GM18499 (cell line): ENCODE measurements at regions not wholly inside any gene's neighbourhood (a gene's known extent, or its start where the extent isn't known, plus 50 kb on each side); places are given as distances from the start of the nearest gene placed in this dataset.
"Not testable (repeated sequence)": the region's sequence is repeated elsewhere in the genome, so short reads cannot be mapped to it uniquely, and the experiment has no call there.

Source experiments
- ATAC-seq: cut with Tn5 transposase; IDR thresholded peaks from one replicate; pipeline ENCODE4 v1.9.1; 2021; ENCODE audit warnings: moderate number of reproducible peaks; ENCODE audit not compliant: insufficient read depth, unreplicated experiment

GRCh38 chr5:60036192-60036938, 142.8 kb upstream of the PDE4D start:
- no peak for ATAC-seq

- no peak for ATAC-seq
Observed at GRCh38 chr5:60026161-60026560, 132.6 kb upstream of the PDE4D start.

DNA sequence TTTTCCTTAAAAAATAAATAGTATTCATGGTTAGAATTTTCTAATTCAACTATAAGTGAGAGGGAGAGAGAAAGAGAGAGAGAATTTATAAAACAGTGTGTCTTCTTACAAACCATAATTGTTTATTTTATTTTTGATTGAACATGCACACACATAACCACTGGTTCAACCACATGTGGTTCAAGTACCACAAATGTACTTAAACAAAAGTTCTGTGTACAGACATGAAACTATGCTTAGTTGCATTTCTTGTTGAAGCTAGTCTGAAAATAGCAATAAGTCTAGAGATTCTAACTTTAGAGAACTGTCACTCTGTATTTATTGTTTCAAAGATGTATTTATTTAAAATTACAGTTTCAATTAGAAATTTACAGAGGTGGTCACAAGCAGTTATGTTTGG, 130.6 kb upstream of the PDE4D start:
- no peak for ATAC-seq

- no peak for ATAC-seq
Observed at GRCh38 chr5:60023255-60023654, 129.7 kb upstream of the PDE4D start.

- ATAC-seq: no peak
Observed at GRCh38 chr5:60020457-60020856, 126.9 kb upstream of the PDE4D start.

DNA sequence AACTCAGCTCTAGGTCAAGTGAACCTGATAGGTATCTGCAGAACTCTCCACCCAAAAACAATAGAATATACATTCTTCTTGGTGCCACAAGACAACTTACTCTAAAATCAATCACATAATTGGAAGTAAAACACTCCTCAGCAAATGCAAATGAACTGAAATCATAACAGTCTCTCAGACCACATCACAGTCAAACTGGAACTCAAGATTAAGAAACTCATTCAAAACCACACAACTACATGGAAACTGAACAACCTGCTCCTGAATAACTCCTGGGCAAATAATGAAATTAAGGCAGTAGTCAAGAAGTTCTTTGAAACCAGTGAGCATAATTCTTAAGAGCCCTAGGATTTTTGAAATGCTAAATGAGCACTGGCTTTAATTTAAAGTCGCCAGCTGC, 125.4 kb upstream of the PDE4D start:
- ATAC-seq: not testable (repeated sequence)

GRCh38 chr5:60018091-60018490, 124.6 kb upstream of the PDE4D start:
- no peak for ATAC-seq

- ATAC-seq: no peak
Observed at GRCh38 chr5:60014331-60014730, 120.8 kb upstream of the PDE4D start.

- no peak for ATAC-seq
Observed at GRCh38 chr5:60010853-60011252, 117.3 kb upstream of the PDE4D start.

DNA sequence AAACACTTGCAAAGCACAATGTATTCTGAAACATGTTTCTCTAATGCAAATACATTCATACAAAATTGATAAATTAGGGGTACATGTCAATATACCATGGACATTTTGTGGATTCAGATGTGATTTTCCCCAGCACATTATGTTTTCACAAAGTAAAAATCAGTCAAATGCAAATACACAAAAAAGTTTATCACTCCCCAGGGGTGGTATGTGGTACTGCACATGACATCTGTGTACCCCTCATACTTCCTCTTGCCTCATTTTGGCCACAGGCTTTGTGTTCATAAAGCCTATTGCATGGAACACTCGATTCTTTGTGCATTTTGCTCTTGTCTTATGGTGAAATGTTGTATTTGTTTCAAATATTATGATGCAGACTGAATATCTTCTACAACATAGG, 116.8 kb upstream of the PDE4D start:
- no peak for ATAC-seq

GRCh38 chr5:60007729-60008128, 114.2 kb upstream of the PDE4D start:
- no peak for ATAC-seq

DNA sequence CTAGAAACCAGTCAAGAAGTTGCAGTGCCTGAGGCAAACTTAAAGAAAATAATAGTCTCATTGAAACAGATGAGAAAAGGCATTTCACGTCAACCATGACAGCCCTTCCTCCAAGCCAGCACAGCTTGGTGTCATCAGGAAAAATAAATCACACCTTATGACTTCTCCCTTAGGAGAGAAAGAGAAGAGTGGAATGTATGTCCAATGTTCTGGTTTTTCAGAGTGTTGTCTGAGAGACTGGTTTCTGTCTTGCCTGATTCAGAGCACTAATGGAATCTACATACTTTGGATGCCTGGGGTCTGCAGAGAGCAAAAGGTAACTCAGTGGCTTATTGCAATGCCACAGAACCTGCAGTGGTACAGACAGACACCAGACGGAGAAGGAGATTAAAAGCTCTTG, 105.5 kb upstream of the PDE4D start:
- ATAC-seq: no peak

DNA sequence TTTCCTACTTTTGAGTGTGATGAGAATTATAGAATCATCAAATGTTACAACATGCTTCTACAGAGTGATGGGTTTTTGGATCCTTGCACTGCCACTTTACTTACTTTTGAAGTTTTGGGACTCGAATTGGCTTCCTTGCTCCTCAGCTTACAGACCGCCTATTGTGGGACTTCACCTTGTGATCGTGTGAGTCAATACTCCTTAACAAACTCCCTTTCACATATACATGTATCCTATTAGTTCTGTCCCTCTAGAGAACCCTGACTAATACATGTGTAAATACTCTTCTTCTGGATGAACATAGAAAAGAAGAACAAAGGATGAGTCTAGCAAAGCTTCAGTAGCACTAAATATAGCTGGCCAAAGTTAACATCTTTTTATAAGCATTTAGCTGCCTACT, 98.7 kb upstream of the PDE4D start:
- no peak for ATAC-seq

DNA sequence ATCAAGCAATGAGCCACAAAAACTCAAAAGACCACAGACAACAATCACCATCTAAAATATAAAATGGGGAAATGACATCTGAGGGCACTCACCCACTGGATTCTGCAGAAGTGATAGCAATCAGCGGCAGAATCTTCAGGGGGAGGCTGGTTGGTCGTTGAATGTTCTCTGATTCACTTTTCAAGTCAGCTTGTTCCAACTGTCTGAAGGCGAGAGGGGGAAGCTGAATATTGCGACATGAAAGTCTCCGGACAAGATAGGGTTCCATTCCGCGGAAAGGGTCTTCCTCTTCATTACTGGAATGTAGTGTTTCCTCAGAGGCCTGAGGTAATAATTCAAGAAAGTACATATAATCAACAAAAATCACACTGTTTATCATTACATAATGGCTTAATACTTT, 94.9 kb upstream of the PDE4D start:
- no peak for ATAC-seq

- ATAC-seq: no peak
Observed at GRCh38 chr5:59976342-59976741, 82.8 kb upstream of the PDE4D start.

- ATAC-seq: no peak
Observed at GRCh38 chr5:59972043-59972442, 78.5 kb upstream of the PDE4D start.

DNA sequence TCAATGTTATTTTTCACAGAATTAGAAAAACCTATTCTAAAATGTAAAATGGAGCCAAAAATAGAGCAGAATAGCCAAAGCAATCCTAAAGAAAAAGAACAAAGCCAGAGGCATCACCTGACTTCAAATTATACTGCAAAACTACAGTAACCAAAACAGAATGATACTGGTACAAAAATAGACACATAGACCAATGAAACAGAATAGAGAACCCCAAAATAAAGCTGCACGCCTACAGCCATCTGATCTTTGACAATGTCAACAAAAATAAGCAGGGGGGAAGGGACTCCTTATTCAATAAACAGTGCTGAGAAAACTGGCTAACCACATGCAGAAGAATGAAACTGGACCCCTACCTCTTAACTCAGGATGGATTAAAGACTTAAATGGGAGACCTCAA, 65.8 kb upstream of the PDE4D start:
- no peak for ATAC-seq

DNA sequence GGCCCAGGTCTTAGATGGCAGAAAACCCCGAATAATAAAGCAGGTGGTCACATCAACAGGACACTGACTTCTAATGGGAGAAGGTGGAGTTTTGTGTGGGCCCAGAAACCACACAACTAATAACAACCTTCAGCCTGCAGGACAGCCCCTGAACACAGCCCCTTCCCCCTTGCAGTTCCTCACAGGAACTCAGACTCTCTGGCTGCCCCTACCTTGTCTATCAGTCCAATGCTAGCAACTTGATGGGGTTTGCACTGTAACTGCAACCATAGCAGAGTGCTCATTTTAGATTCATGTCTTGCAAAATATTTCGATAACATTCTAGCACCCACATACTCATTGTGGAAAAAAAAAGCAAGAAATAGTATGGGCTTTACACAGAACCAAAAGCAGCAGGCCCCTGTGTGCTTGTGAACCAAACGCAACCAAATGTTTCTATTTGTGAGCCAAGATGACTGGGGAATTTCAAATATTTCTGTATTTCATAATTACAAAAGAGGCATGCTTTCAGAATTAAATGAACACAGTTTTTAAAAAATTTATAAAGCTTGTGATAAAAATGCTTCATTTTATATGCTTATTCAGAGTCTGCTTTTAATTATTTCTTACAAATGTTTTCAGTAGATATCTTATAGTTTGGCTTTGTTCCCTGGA, 62.7 kb upstream of the PDE4D start:
- no peak for ATAC-seq

DNA sequence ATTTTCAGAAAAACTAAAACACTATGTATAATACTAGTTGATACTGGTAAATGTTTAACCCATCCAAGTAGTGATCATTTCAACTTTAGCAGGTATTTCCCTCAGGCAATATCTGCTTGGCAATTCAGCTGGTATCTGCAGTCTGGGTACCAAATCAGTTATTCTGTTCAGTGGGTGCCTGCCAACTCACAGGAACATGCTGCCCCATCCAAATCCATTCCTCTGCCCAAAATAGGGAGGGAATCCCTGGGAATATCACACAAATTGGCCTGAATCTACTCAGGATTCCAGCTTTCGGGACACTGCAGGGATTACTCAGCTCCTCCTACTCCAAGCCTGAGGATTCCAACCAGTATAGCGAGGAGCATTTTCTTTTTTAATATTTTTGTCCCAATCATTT, 61.7 kb upstream of the PDE4D start:
- no peak for ATAC-seq

- no peak for ATAC-seq
Observed at GRCh38 chr5:59943452-59944113, 50.1 kb upstream of the PDE4D start.
